K562 (cell line): ENCODE measurements at regions not wholly inside any gene's neighbourhood (a gene's known extent, or its start where the extent isn't known, plus 50 kb on each side); places are given as distances from the start of the nearest gene placed in this dataset.

ENCODE experiments used
- ATAC-seq: fragments of 200-7000 bp; cut with Tn5 transposase; 3 replicates; pipeline ENCODE4 v1.9.1; 2020; ENCODE audit warnings: moderate library complexity
- BruUV-seq: library from RNA; stranded (reverse); fragments of 400-500 nt; replicated peaks from 2 replicates; lab custom pipeline; 2021; lab: Mats Ljungman, UMichigan
- CTCF ChIA-PET: fragments of 300-600 bp; formaldehyde crosslinking; extraction: SDS; loops from one replicate; lab custom pipeline; 2021; ENCODE audit warnings: low intra/inter-chr PET ratio; lab: Yijun Ruan, JAX
- POLR2A ChIA-PET: fragments of 300-600, 350-650 bp; sonication (Branson Sonifier 250); formaldehyde crosslinking; extraction: SDS; loops from one replicate; lab custom pipeline; 2021; ENCODE audit warnings: antibody characterized with exemption, inconsistent platforms; lab: Yijun Ruan, JAX
- DNase-seq, 4 experiments: peaks; one replicate each; pipeline versions ENCODE4 v3.0.0 to v3.0.0-alpha.2; 2011 to 2018; ENCODE audit warnings: low spot score in 3 of 4, mixed read lengths in 3 of 4; ENCODE audit errors: extremely low read depth in 1 of 4
- FAIRE-seq: peaks from 2 replicates; lab custom pipeline; 2011; peaks lifted over from hg19 to GRCh38; lab: Jason Lieb, UNC
- H2AFZ ChIP-seq: 2 replicates; pipeline ENCODE4 v1.6.0; 2011; ENCODE audit warnings: low read depth, low read length, control low read depth, inconsistent platforms
- H3K27ac ChIP-seq: fragments of 200-600 bp; 3 replicates; pipeline ENCODE4 v1.8.0; 2011; ENCODE audit warnings: low read depth, mild to moderate bottlenecking, control low read depth, inconsistent platforms, low read length, moderate library complexity, mixed read lengths; ENCODE audit errors: extremely low read depth
- H3K27me3 ChIP-seq, 2 experiments: fragments of 300-600 bp in 1 of 2; 2 replicates in 1 of 2; 3 replicates in 1 of 2; pipeline versions ENCODE4 v1.6.0 to v1.8.0; 2011; ENCODE audit warnings: inconsistent platforms in 2 of 2, low read length in 2 of 2, mild to moderate bottlenecking in 1 of 2, mixed read lengths in 1 of 2, moderate library complexity in 1 of 2; ENCODE audit not compliant: control insufficient read depth in 2 of 2, insufficient read depth in 2 of 2
- H3K36me3 ChIP-seq: fragments of 300-600 bp; 3 replicates; pipeline ENCODE4 v1.8.0; 2011; ENCODE audit warnings: mild to moderate bottlenecking, low read length, inconsistent platforms; ENCODE audit not compliant: control insufficient read depth, insufficient read depth
- H3K4me1 ChIP-seq, 2 experiments: fragments of 200-600 bp in 1 of 2; replicated peaks in 1 of 2; 2 replicates in 1 of 2; 3 replicates in 1 of 2; pipeline versions ENCODE4 v1.5.1 to v1.8.0; 2011; ENCODE audit warnings: inconsistent platforms in 2 of 2, low read length in 2 of 2, mild to moderate bottlenecking in 1 of 2, mixed read lengths in 1 of 2, moderate library complexity in 1 of 2; ENCODE audit not compliant: control insufficient read depth in 2 of 2, insufficient read depth in 2 of 2
- H3K4me2 ChIP-seq: 2 replicates; pipeline ENCODE4 v1.6.1; 2011; ENCODE audit warnings: low read length, control low read depth, inconsistent platforms, mixed read lengths; ENCODE audit not compliant: insufficient read depth
- H3K4me3 ChIP-seq: fragments of 200-600 bp; sonication (generic), shearing (Covaris generic); 2 replicates; pipeline ENCODE4 v1.5.1; 2016; ENCODE audit warnings: control low read depth, inconsistent platforms
- H3K79me2 ChIP-seq: fragments of 200-600 bp; 3 replicates; pipeline ENCODE4 v1.8.0; 2011; ENCODE audit warnings: low read length, inconsistent platforms; ENCODE audit not compliant: control insufficient read depth, insufficient read depth
- H3K9ac ChIP-seq, 2 experiments: 2 replicates each; pipeline versions ENCODE4 v1.6.0 to v1.6.1; 2011; ENCODE audit warnings: low read depth in 2 of 2, low read length in 2 of 2, control low read depth in 1 of 2, inconsistent platforms in 1 of 2, mild to moderate bottlenecking in 1 of 2, mixed read lengths in 1 of 2; ENCODE audit not compliant: insufficient read depth in 1 of 2
- H3K9me1 ChIP-seq: one replicate; pipeline ENCODE4 v1.6.0; 2011; ENCODE audit warnings: inconsistent platforms, mild to moderate bottlenecking, low read length, moderate library complexity; ENCODE audit not compliant: control insufficient read depth, insufficient read depth
- H3K9me3 ChIP-seq: replicated peaks from 2 replicates; pipeline ENCODE4 v1.5.1; 2011; ENCODE audit warnings: low read depth, low read length, inconsistent platforms; ENCODE audit not compliant: control insufficient read depth, insufficient read depth
- H4K20me1 ChIP-seq: replicated peaks from 2 replicates; pipeline ENCODE4 v1.6.1; 2011; ENCODE audit warnings: low read length, inconsistent platforms, mixed read lengths; ENCODE audit not compliant: control insufficient read depth, insufficient read depth
- ATF3 ChIP-seq, 2 experiments: fragments of 450-650 bp in 1 of 2; sonication (generic) in 1 of 2; formaldehyde crosslinking in 1 of 2; IDR thresholded peaks in 1 of 2; conservative IDR thresholded peaks in 1 of 2; 2 replicates each; pipeline versions ENCODE4 v1.6.1 to v1.8.1; 2016 to 2023; ENCODE audit warnings: mild to moderate bottlenecking in 2 of 2, moderate library complexity in 2 of 2, inconsistent platforms in 1 of 2, missing genetic modification reagents in 1 of 2
- ATF4 ChIP-seq: fragments of 450-650 bp; formaldehyde crosslinking; IDR thresholded peaks from 2 replicates; pipeline ENCODE4 v1.4.0; 2022; ENCODE audit warnings: mild to moderate bottlenecking, moderate library complexity
- BRD4 ChIP-seq: fragments of 200-600 bp; sonication (generic); IDR thresholded peaks from 2 replicates; pipeline ENCODE4 v1.6.1; 2017; ENCODE audit warnings: inconsistent platforms
- CHAMP1 ChIP-seq: fragments of 450-650 bp; IDR thresholded peaks from 2 replicates; pipeline ENCODE4 v1.6.1; 2016; ENCODE audit warnings: mild to moderate bottlenecking
- CHCHD3 ChIP-seq: fragments of 250-450 bp; sonication (Bioruptor Pico); IDR thresholded peaks from 2 replicates; pipeline ENCODE4 v2.1.2; 2022; ENCODE audit warnings: mild to moderate bottlenecking
- E2F5 ChIP-seq: sonication (generic); formaldehyde crosslinking; IDR thresholded peaks from 2 replicates; pipeline ENCODE4 v1.8.0; 2022; ENCODE audit warnings: mild to moderate bottlenecking, missing genetic modification reagents
- GTF2F1 ChIP-seq: IDR thresholded peaks from 2 replicates; pipeline ENCODE4 v1.6.1; 2011; ENCODE audit warnings: low read depth, low read length, improper control_type of control experiment
- PTRF ChIP-seq: fragments of 450-650 bp; IDR thresholded peaks from 2 replicates; pipeline ENCODE4 v1.6.1; 2016; ENCODE audit warnings: mild to moderate bottlenecking, missing genetic modification characterization, missing compliant biosample characterization
- THRA ChIP-seq: fragments of 450-650 bp; IDR thresholded peaks from 2 replicates; pipeline ENCODE4 v1.6.1; 2017; ENCODE audit warnings: mild to moderate bottlenecking, moderate library complexity
- ZNF707 ChIP-seq: fragments of 250-450 bp; sonication (Bioruptor Pico); conservative IDR thresholded peaks from 2 replicates; pipeline ENCODE4 v1.8.0; 2022; ENCODE audit warnings: inconsistent platforms, mild to moderate bottlenecking, moderate library complexity
- ZNF785 ChIP-seq: fragments of 250-450 bp; sonication (Bioruptor Pico); IDR thresholded peaks from 2 replicates; pipeline ENCODE4 v1.4.0; 2020; ENCODE audit warnings: mild to moderate bottlenecking
- WGBS: fragments of 100-300 bp; shearing (Covaris generic); methylation state at CpG from one replicate; pipeline ENCODE4 v1.1.6; 2016; ENCODE audit warnings: low coverage, mixed read lengths; ENCODE audit not compliant: insufficient coverage; ENCODE audit errors: missing lambda C conversion rate; 5-methylcytosine and 5-hydroxymethylcytosine counted together
- in situ Hi-C: fragments of 300-500 bp; cut with MboI; formaldehyde crosslinking; loops from 4 replicates; pipeline ENCODE4 v1.15.0; 2018; ENCODE audit warnings: inconsistent platforms, mixed read lengths
- intact Hi-C: fragments of 100-400 bp; cut with micrococcal nuclease; formaldehyde crosslinking; loops from 2 replicates; pipeline ENCODE4 v1.14.2; 2022
- TF ChIP-seq, protein P1 (sequence below), 2 experiments: IDR thresholded peaks; 2 replicates each; pipeline ENCODE4 v1.6.1; 2011; ENCODE audit warnings: borderline replicate concordance in 1 of 2, control low read depth in 1 of 2, low read depth in 1 of 2, low read length in 1 of 2, mild to moderate bottlenecking in 1 of 2, mixed read lengths in 1 of 2, moderate library complexity in 1 of 2; ENCODE audit not compliant: insufficient read depth in 1 of 2, insufficient read length in 1 of 2, poor library complexity in 1 of 2, severe bottlenecking in 1 of 2; ENCODE audit errors: extremely low read depth in 1 of 2
- TF ChIP-seq, protein P2 (sequence below): fragments of 250-450 bp; sonication (Bioruptor Pico); IDR thresholded peaks from 2 replicates; pipeline ENCODE4 v1.8.0; 2021; ENCODE audit warnings: borderline replicate concordance, mild to moderate bottlenecking, moderate library complexity; ENCODE audit not compliant: poor library complexity, severe bottlenecking

- DNase-seq: no peak
- TF ChIP-seq ZNF707 (no peak), CHCHD3 (no peak), ZNF785 (CRISPR knock-in tag) (no peak), E2F5 (CRISPR knock-in tag) (no peak), PTRF (no peak), GTF2F1 (no peak), ATF3 (IDR thresholded peaks at IDR 0.05) (no peak), ATF3 (CRISPR knock-in tag; conservative IDR thresholded peaks at IDR 0.05) (no peak), THRA (no peak), ATF4 (CRISPR knock-in tag) (no peak), CHAMP1 (no peak), BRD4 (no peak)
- TF ChIP-seq, protein P1, sequence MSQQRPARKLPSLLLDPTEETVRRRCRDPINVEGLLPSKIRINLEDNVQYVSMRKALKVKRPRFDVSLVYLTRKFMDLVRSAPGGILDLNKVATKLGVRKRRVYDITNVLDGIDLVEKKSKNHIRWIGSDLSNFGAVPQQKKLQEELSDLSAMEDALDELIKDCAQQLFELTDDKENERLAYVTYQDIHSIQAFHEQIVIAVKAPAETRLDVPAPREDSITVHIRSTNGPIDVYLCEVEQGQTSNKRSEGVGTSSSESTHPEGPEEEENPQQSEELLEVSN (IDR thresholded peaks at IDR 0.05; ENCODE audit: borderline replicate concordance in 1 of 2, extremely low read depth in 1 of 2, insufficient read depth in 1 of 2, insufficient read length in 1 of 2, low read depth in 1 of 2, low read length in 1 of 2, poor library complexity in 1 of 2, severe bottlenecking in 1 of 2): no peak
- TF ChIP-seq, protein P2, sequence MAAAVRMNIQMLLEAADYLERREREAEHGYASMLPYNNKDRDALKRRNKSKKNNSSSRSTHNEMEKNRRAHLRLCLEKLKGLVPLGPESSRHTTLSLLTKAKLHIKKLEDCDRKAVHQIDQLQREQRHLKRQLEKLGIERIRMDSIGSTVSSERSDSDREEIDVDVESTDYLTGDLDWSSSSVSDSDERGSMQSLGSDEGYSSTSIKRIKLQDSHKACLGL (CRISPR knock-in tag): no peak
These were observed 72.2 kb upstream of the ZNF479 start for GRCh38 chr7:57204411-57204811.

More at GRCh38 chr7:57204411-57204811, 72.2 kb upstream of the ZNF479 start:
- Histone ChIP-seq H3K9me3 (no peaks in the 10 kb centered on the region), H3K4me1 (peaks cover 0 to 5% of the 10 kb centered on the region in 2 experiments; a peak in 2 of 5 replicates), H3K27me3 (no peaks in the 10 kb centered on the region), H3K9me1 (no peaks in the 10 kb centered on the region), H4K20me1 (no peaks in the 10 kb centered on the region), H3K4me2 (no peak overlapping the region), H3K4me3 (no peak overlapping the region), H2AFZ (no peak overlapping the region), H3K36me3 (no peaks in the 10 kb centered on the region), H3K9ac (no peak overlapping the region), H3K79me2 (no peaks in the 10 kb centered on the region), H3K27ac (no peak overlapping the region)
- WGBS: 0% methylated on average over 9 of the region's 10 CpGs
- BruUV-seq: no TSS peak
- in situ Hi-C loops: no loop called here
- intact Hi-C loops: no loop called here
- ATAC-seq (no peak), FAIRE-seq (no peak)
- ChIA-PET POLR2A (no interaction called here), CTCF (no interaction called here)
